ENCODE measurements at regions not wholly inside any gene's neighbourhood (a gene's known extent, or its start where the extent isn't known, plus 50 kb on each side); places are given as distances from the start of the nearest gene placed in this dataset.
"Not testable (repeated sequence)": the region's sequence is repeated elsewhere in the genome, so short reads cannot be mapped to it uniquely, and the experiment has no call there.

DNA sequence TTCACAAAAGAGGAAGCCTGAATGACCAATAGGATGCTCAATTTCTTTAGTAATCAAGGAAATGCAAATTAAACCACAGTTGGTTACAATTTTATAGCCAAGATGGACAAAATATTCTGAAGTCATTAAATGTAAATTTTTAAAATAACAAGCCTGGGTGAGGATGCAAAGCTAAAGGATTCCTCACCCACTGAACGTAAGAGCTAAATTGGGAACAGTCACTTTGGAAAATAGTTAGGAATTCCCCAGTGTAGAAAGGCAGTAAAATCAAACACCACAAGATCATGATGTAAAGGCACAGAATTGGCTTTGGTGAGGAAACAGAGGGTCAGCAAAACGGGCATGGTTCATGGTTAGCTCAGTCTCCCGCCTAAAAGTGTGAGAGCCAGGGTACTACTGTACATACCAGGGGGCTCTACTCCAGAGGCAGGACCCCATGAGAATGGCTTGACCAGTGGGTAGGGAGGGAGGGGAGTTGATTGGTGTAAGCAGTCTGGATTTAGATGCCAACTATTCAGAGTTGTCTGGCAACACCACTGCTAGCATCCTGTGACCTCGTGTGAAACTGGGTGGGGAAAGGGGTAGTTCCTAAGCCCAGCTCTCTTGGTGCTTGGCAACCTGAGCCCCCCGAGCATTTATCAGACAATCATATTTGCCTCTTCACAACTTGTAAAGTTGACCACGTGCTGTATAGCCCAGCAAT, 213.4 kb upstream of the EGLN3 start:
- no peak for TF ChIP-seq CTCF (IDR thresholded peaks at IDR 0.05; ENCODE audit: low read depth, low read length)
- H3K4me3 ChIP-seq (ENCODE audit: low read depth, low read length): no peak overlapping the region

DNA sequence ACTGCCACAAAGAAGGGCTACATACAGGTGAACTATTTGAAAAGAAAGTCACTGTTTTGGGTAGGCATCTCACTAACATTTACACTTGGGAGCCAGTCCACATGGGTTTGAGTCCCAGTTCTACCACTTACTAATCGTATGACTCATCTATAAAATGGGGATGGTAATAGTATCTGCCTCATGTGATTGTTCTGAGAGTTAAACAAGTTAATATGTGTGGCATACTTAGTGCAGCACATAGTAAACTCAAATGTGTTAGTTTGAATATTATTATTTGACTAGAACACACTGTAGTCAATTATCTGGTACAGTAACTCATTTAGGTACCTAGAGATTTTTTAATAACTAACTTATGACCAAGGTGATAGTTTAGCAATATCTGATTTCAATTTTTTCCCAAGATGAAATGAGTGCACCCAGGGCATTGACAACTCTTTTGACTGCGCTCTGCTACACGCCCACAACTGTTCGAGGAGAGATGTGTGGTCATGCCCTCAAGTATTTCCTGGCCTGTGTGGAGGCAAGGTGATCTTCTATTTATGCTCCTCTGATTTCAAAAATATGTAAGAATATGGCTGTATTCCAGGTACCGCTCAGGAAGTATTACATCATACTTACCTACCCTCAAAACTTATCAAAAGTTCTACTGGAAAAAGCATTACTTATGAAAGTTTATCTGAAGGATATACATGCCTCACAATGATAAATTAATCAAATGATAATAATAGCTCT, 210.6 kb upstream of the EGLN3 start:
- no peak for TF ChIP-seq CTCF (IDR thresholded peaks at IDR 0.05; ENCODE audit: low read depth, low read length)
- no peak overlapping the region for H3K4me3 ChIP-seq (ENCODE audit: low read depth, low read length)

DNA sequence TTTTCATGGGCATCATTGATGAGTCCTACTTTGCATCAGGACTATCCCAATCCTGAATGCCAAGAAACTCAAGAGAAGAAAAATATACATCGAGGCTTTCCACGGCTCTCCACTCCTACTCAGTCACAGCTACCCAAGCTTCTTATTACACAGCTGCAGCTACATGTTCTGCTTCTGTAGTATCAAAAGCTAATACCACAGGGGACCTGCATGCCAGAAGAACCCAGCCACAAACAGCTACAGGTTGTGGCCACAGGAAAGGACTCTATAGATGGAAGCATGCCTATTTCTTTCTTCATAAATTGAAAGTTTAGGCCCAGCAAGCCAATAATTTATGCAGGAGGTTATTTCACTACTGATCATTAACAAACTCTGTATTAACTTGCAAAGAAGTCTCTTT, 209.7 kb upstream of the EGLN3 start:
- TF ChIP-seq CTCF (IDR thresholded peaks at IDR 0.05; ENCODE audit: low read depth, low read length): no peak
- H3K4me3 ChIP-seq (ENCODE audit: low read depth, low read length): no peak overlapping the region

GRCh38 chr14:34157651-34158050, 206.8 kb upstream of the EGLN3 start:
- TF ChIP-seq CTCF (IDR thresholded peaks at IDR 0.05; ENCODE audit: low read depth, low read length): no peak
- no peak overlapping the region for H3K4me3 ChIP-seq (ENCODE audit: low read depth, low read length)

DNA sequence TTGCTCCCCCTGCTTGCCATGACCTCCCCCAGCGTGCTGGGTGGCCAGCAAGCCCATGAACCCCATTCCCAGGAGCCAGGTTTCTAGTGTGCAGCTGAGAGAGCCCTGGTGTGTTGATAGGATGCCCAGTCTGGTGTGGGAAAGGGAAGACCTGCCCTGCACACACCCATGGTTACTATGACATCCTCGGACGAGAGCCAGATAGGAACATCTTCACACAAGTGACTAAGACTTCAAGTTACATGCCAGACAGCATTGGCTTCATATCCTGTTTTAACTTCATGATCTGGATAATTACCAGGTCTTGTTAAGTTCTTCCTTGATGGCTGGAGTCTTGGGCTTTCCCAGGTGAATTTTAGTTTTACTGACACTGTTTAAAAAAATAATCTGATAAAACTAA, 196.6 kb upstream of the EGLN3 start:
- no peak overlapping the region for H3K4me3 ChIP-seq (ENCODE audit: low read depth, low read length)
- no peak for TF ChIP-seq CTCF (IDR thresholded peaks at IDR 0.05; ENCODE audit: low read depth, low read length)

GRCh38 chr14:34140127-34140526, 189.3 kb upstream of the EGLN3 start:
- not testable (repeated sequence) for H3K4me3 ChIP-seq (ENCODE audit: low read depth, low read length)

DNA sequence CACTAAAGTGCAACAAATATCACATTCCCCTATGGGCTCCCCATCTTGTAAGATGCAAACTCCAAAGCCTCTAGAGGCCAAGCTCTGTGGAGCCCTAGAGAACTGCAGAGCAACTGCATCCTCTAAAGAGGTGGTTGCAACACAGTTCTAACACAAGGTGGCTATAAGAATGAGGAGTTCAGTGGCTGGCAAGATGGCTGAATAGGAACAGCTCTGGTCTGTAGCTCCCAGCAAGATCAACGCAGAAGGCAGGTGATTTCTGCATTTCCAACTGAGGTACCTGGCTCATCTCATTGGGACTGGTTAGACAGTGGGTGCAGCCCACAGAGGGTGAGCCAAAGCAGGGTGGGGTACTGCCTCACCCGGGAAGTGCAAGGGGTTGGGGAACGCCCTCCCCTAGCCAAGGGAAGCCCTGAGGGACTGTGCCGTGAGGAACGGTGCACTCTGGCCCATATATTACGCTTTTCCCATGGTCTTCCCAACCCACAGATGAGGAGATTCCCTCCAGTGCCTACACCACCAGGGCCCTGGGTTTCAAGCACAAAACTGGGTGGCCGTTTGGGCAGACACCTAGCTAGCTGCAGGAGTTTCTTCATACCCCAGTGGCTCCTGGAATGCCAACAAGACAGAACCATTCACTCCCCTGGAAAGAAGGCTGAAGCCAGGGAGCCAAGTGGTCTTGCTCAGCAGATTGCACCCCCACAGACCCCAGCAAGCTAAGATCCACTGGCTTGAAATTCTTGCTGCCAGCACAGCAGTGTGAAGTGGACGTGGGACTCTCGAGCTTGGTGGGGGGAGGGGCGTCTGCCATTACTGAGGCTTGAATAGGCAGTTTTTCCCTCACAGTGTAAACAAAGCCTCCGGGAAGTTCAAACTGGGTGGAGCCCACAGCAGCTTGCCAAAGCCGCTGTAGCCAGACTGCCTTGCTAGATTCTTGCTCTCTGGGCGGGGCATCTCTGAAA, 188.6 kb upstream of the EGLN3 start:
- not testable (repeated sequence) for H3K4me3 ChIP-seq (ENCODE audit: low read depth, low read length)

DNA sequence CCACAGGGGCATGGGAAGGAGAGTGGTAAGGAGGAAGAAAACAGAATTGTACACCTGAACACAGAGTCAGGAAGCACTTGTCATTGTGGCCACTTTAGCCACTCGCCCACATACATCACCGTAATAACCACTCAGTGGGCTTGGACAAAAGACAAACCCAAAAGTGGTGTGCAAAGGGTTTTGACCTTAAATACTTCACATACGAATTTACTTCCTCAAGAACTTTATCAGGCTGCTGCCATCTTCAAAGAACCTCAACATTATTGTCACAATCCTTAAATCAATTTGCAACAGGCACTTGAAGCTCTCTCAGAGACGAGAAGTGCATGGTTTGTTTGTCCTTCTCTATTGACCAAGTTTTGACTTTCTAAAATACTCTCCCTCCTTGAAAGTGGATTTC, 187.3 kb upstream of the EGLN3 start:
- TF ChIP-seq CTCF (IDR thresholded peaks at IDR 0.05; ENCODE audit: low read depth, low read length): no peak

More for the DNA sequence above, 187.3 kb upstream of the EGLN3 start:
- no peak overlapping the region for H3K4me3 ChIP-seq (ENCODE audit: low read depth, low read length)
